ENCODE measurements at regions not wholly inside any gene's neighbourhood (a gene's known extent, or its start where the extent isn't known, plus 50 kb on each side); places are given as distances from the start of the nearest gene placed in this dataset.

DNA sequence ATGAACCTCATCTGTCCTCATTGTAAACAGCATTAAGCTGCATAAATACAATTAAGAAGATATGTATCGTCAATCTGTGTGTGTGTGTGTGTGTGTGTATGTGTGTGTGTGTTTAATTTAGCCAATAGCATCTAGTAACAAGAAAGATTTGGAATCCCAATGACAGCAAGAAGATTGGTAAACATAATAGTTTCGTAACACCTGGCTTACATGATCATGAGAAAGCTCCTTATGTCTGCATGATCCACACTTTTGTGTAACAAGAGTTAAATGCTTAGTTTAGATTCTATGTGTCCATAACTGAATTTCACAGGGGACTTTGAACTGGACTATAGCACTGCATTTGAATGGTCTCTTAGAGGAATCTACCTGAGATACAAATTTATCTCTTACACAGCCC is 191.0 kb upstream of the BET1 start:
- TF ChIP-seq, protein P1, sequence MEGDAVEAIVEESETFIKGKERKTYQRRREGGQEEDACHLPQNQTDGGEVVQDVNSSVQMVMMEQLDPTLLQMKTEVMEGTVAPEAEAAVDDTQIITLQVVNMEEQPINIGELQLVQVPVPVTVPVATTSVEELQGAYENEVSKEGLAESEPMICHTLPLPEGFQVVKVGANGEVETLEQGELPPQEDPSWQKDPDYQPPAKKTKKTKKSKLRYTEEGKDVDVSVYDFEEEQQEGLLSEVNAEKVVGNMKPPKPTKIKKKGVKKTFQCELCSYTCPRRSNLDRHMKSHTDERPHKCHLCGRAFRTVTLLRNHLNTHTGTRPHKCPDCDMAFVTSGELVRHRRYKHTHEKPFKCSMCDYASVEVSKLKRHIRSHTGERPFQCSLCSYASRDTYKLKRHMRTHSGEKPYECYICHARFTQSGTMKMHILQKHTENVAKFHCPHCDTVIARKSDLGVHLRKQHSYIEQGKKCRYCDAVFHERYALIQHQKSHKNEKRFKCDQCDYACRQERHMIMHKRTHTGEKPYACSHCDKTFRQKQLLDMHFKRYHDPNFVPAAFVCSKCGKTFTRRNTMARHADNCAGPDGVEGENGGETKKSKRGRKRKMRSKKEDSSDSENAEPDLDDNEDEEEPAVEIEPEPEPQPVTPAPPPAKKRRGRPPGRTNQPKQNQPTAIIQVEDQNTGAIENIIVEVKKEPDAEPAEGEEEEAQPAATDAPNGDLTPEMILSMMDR (conservative IDR thresholded peaks at IDR 0.05; ENCODE audit: low read depth, low read length): no peak
- no peak for TF ChIP-seq SMC3 (IDR thresholded peaks at IDR 0.05; ENCODE audit: low read depth, low read length)
- no peak for TF ChIP-seq NFE2L2 (IDR thresholded peaks at IDR 0.05; ENCODE audit: low read depth, low read length)
- TF ChIP-seq MXI1 (IDR thresholded peaks at IDR 0.05; ENCODE audit: borderline replicate concordance, low read depth, low read length): no peak
- no peak for TF ChIP-seq POLR2A (IDR thresholded peaks at IDR 0.05; ENCODE audit: low read depth, low read length)
- TF ChIP-seq RAD21 (IDR thresholded peaks at IDR 0.05; ENCODE audit: low read length): no peak
- TF ChIP-seq USF2 (IDR thresholded peaks at IDR 0.05; ENCODE audit: low read depth, low read length): no peak
- no peak for TF ChIP-seq RFX5 (IDR thresholded peaks at IDR 0.05; ENCODE audit: low read depth, low read length)
- TF ChIP-seq CHD1 (IDR thresholded peaks at IDR 0.05; ENCODE audit: low read depth, low read length): no peak
- TF ChIP-seq MAFK (IDR thresholded peaks at IDR 0.05; ENCODE audit: low read depth, low read length): no peak
- TF ChIP-seq, protein P2, sequence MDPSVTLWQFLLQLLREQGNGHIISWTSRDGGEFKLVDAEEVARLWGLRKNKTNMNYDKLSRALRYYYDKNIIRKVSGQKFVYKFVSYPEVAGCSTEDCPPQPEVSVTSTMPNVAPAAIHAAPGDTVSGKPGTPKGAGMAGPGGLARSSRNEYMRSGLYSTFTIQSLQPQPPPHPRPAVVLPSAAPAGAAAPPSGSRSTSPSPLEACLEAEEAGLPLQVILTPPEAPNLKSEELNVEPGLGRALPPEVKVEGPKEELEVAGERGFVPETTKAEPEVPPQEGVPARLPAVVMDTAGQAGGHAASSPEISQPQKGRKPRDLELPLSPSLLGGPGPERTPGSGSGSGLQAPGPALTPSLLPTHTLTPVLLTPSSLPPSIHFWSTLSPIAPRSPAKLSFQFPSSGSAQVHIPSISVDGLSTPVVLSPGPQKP (IDR thresholded peaks at IDR 0.05; ENCODE audit: borderline replicate concordance, low read depth, low read length): no peak
- no peak for TF ChIP-seq RCOR1 (IDR thresholded peaks at IDR 0.05; ENCODE audit: insufficient replicate concordance, low read length)

All from IMR-90 (cell line).